Activated T-cell treated with anti-CD3 and anti-CD28 coated beads, Interleukin-2, amount 50 U/mL, for 1 hour (primary cell): ENCODE measurements at regions not wholly inside any gene's neighbourhood (a gene's known extent, or its start where the extent isn't known, plus 50 kb on each side); places are given as distances from the start of the nearest gene placed in this dataset.
"Not testable (repeated sequence)": the region's sequence is repeated elsewhere in the genome, so short reads cannot be mapped to it uniquely, and the experiment has no call there.

ENCODE experiments used
- DNase-seq: peaks from one replicate; pipeline ENCODE4 v3.0.0-alpha.2; 2020

DNA sequence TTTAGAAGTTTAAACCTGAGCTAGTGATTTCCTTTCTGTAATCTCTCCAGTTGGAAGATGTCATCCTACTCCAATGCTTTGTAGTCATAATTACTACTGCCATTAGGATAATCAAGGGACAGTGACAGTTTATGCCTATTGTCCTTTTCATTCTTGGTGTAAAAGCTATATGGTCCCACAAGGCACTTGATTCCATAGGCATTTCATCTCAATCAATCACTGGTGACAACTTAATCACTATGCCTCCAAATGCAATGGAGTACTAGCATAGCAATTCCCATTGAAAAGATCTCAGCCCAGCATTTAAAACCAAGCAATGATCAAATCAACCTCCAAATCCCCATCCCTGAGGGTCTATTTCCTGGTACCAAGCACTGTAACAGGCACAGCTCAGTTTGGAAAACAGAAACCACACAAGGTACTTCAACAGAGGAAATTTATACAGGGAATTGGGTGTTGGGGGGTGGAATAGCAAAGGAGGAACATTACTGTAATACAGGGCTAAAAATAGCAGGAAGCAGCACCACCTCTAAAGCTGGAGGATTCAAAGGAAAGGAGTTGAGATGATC is 51.0 kb downstream of the FHIP2A start:
- DNase-seq = no peak

DNA sequence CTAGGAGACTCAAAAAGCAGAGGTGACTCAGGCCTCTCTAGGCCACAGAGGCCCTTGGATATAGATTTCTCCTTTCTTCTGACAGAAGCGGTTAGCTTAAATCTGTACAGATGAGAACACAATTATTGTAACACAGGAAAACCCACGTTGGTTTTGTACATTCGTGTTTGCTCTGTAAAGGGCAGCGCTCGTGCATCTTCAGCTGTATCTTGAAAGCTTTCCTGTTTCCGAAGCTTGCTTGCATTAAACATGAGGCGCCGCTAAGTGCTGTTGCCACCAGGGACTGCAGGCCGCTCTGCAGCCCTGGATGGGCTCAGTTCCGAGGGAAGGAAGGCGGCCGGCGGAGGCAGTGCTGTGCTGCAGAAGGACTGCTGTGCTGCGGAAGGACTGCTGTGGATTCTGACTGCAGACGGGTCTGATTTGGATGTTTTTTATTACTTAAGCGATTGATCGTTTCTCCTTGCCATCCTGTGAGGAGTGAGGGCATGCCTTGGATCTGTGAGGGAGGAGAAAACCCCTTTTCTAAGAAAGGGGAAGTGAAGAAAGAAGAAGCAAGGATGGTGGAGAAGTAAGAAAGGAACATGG is 53.3 kb downstream of the FHIP2A start:
- DNase-seq = no peak

DNA sequence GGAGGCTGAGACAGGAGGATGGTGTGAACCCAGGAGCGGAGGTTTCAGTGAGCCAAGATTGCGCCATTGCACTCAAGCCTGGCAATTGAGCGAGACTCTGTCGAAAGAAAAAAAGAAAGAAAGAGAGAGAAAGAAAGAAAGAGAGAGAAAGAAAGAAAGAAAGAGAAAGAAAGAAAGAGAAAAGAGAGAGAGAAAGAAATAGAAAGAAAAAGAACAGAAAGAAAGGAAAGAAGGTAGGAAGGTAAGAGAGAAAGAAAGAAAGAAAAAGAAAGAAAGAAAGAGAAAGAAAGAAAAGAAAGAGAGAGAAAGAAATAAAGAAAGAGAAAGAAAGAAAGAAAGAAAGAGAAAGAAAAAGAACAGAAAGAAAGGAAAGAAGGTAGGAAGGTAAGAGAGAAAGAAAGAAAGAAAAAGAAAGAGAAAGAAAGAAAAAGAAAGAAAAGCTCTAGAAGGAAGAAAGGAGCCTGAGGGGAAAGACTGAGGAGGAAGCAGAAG is 54.1 kb downstream of the FHIP2A start:
- DNase-seq = not testable (repeated sequence)

DNA sequence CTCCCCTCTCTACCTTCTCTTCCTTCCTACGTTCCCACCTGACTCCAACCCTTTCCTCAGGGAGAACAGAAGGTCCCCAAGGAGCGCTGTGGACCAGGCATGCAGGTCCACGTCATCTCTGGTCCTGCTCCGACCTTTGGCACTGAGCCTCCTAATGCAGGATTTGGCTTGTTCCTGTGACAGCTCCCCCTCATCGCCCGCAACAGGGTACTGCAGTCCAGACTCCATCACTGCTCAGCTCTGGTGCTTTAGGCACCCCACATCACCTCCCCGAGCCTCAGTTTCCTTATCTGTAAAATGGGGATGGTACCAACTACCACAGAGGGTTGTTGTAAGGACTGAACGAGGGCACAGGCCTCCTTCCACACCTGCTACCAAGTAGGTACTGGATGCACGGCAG is 54.6 kb downstream of the FHIP2A start:
- DNase-seq = no peak

DNA sequence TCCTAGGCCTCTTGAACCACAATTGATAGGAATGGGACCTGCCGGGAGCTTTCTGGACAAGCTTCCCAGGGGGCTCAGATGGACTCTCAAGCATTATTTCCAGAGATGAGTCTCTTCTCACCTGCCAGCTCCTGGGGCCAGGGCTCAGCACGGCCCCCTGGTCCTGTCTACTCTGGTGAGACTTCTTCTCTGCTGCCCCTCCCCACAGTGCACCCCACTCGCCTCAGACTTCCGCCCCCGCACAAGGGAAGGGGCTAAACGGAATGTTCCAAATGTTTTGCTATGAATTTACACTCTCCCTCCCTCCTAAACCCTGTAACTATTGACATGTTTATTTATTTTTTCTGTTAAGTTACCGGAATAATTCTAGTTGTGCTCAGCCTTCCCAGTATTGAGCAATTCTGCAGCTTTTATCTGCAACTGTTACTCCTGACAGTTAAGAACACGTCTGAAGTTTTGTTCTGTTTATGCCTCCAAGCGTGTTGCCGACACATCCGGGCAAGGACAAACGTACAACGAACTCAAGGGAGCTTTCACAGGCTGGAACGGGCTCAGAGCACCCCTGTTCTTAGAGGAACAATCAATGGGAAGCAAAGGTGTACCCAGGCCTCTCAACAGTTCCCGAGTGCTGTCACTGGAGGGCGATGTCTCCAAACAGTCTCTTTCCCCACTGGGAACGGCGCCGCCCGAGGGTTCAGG is 55.2 kb downstream of the FHIP2A start:
- DNase-seq = no peak

DNA sequence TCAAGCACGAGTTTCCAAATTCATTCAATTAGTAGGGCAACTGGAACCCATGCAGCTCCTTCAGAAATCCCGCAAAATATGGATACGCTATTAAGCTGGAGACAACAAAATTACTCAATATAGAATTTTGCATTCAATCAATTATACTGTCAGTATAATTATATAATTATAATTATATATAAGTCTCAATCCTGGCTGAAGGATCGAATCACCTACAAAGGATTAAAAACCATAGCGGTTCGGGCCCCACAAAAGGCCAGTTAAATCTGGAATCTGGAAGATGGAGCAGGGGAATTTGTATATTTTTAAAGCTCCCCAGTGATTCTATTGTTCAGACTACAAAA is 55.7 kb downstream of the FHIP2A start:
- DNase-seq = no peak

DNA sequence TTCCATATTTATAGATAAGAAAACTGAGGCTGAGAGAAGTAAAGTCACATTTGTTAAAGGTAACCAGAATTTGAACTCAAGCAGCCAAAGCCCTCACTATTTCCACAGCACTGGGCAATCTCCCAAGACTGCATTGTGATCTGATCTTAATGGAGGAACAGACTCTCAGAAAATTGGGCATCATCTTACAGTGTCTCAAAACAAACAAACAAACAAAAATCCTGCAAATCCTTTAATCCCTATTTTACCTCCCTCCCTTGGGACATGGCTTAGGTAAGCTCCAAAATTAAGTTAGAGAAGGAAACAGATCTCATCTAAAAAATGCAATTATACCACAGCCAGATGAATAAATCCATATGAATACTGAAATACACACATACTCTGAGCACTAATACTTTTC is 57.5 kb downstream of the FHIP2A start:
- no peak for DNase-seq

DNA sequence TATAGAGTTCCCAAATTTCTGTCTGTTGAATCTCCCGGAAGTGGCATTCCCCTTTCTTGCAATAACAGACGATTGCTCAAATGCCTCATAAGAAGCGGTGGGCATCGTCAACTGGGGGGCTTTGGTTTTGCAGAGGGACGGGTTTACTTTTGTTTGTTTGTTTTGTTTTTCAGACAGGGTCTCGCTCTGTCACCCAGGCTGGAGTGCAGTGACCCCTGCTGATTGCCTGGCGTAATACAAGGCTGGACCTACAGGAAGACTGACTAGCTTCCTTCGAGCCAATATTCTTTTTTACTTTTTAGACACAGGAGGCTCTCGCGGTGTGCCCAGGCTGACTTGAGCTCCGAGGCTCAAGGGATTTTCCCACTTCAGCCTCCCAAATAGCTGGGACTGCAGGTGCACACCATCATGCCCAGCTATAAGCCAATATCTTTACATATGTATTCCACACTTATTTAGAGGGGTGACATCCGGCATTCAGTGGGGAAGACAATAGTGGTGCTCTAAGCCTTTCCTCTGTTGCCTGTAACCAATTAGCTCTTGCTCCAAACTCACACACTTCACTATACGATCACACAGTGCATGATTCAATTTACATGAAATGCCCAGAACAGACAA is 58.1 kb downstream of the FHIP2A start:
- peak; percentile 42 for DNase-seq

DNA sequence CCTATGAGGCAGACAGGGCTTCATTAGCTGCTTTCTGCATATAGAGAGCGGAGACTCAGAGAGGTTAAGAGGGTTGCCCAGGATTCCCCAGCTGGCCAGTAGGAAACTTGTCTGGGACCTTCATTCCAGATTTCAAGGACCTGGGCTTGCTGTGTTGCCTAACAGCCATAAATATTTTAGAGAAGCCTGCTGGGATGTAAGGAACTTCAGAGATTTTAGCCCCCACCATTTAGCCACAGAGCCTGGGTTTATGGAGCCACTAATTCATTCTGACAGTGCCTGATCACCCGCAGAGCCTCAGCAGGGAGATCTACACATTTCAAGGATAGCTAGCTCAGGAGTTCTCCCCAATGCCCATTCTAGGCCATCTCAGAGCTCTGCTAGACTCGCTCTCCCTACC is 56.6 kb upstream of the TRUB1 start:
- DNase-seq = no peak

DNA sequence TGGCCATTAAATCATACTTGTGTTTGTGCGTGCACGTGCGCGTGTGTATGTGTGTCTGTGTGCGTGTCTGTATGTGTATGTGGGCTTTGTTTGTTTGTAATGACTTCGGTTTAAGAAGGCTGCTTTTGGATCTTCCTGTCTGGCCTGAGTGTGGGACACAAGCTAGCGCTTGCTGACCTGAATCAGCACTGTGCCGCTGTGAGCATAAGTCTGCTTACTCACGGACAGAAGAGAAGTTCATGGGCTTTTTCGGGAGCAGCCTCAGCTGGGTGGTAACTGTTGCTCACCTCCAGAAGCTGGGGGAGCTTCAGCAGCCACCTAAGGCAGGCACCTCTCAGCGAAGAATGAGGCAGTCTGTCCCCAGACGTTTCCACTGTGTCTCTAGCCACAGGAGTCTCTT is 56.1 kb upstream of the TRUB1 start:
- DNase-seq = no peak

DNA sequence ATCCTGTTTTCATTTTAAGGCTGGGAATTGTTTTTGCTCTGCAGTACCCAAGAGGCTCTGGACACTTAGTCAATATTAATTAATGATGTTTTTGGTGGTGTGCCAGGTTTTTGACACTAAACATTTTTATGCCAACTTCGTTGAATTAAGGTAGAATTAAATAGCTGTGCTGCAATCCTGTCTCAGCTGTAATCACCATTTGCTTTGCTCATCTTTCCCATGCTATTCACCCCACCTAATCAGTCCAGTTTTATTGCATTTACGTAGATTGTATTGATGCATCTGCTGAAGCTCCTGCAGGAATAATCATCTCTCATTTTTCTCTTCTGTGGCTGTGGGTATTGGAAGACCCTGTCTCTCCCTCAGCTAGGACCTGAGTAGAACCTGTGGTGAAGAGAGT is 52.6 kb upstream of the TRUB1 start:
- no peak for DNase-seq
